Psoas muscle (tissue), 7 donors: ENCODE measurements at regions not wholly inside any gene's neighbourhood (a gene's known extent, or its start where the extent isn't known, plus 50 kb on each side); places are given as distances from the start of the nearest gene placed in this dataset.

Experiments
- ATAC-seq, 4 donors: fragments of 200-7000 bp; cut with Tn5 transposase; one replicate each; pipeline ENCODE4 v1.9.1; 2020; ENCODE audit warnings: moderate library complexity in 3 of 4, mild to moderate bottlenecking in 2 of 4
- DNase-seq, 2 donors: peaks; one replicate each; pipeline ENCODE4 v3.0.0-alpha.2; 2020
- H3K27ac ChIP-seq: fragments of 200-600 bp; one replicate; pipeline ENCODE4 v1.8.0; 2022
- H3K27me3 ChIP-seq, 3 donors: fragments of 200-600 bp in 1 of 3; one replicate each; pipeline versions ENCODE4 v1.6.1 to v1.8.0; 2013 to 2022; ENCODE audit warnings: low read length in 2 of 3, mild to moderate bottlenecking in 2 of 3, moderate library complexity in 1 of 3; ENCODE audit not compliant: insufficient read depth in 3 of 3
- H3K36me3 ChIP-seq, 2 donors: fragments of 200-600 bp in 1 of 2; one replicate each; pipeline versions ENCODE4 v1.6.1 to v1.8.0; 2013 to 2022; ENCODE audit warnings: low read depth in 1 of 2, mild to moderate bottlenecking in 1 of 2, moderate library complexity in 1 of 2; ENCODE audit not compliant: insufficient read depth in 1 of 2
- H3K4me1 ChIP-seq: fragments of 200-600 bp; one replicate; pipeline ENCODE4 v1.8.0; 2022
- H3K4me3 ChIP-seq: fragments of 200-600 bp; one replicate; pipeline ENCODE4 v1.8.0; 2022; ENCODE audit warnings: mild to moderate bottlenecking
- H3K9me3 ChIP-seq: fragments of 200-600 bp; one replicate; pipeline ENCODE4 v1.8.0; 2022
- WGBS, 3 donors: extraction: QIAGEN DNeasy Blood & Tissue Kit; methylation state at CpG; one replicate each; pipeline versions ENCODE4 v1.1.6 to v1.1.7; 2013; 5-methylcytosine and 5-hydroxymethylcytosine counted together
- intact Hi-C, 2 donors: fragments of 100-400 bp; cut with DNase I; formaldehyde crosslinking; loops; one replicate each; pipeline versions ENCODE4 v1.11.0 to v1.14.2; 2022
- TF ChIP-seq, protein P1 (sequence below): fragments of 200-600 bp; IDR thresholded peaks from one replicate; pipeline ENCODE4 v1.8.0; 2022; ENCODE audit warnings: antibody characterized with exemption
- donor health status: healthy with polysubstance abuse.
- donor health status: DM: no; HTN: no; CAD: no; lungs with moderate emphysema.
- donor health status: Bipolar disorder and iron deficiency.
- donor health status: healthy.
- donor health status: DM: yes; HTN: yes; CAD: no.
- donor health status: DM: no; HTN: no; CAD: no.
- donor health status: DM: yes; HTN: yes; CAD: no.

- no peaks in the 10 kb centered on the region for H3K4me1 ChIP-seq
- H3K36me3 ChIP-seq = no peaks in the 10 kb centered on the region
- DNase-seq (no peak), ATAC-seq (no peak)
- H3K27ac ChIP-seq = no peak overlapping the region
- no peak overlapping the region for H3K4me3 ChIP-seq
- intact Hi-C loops = no loop called here
- TF ChIP-seq, protein P1, sequence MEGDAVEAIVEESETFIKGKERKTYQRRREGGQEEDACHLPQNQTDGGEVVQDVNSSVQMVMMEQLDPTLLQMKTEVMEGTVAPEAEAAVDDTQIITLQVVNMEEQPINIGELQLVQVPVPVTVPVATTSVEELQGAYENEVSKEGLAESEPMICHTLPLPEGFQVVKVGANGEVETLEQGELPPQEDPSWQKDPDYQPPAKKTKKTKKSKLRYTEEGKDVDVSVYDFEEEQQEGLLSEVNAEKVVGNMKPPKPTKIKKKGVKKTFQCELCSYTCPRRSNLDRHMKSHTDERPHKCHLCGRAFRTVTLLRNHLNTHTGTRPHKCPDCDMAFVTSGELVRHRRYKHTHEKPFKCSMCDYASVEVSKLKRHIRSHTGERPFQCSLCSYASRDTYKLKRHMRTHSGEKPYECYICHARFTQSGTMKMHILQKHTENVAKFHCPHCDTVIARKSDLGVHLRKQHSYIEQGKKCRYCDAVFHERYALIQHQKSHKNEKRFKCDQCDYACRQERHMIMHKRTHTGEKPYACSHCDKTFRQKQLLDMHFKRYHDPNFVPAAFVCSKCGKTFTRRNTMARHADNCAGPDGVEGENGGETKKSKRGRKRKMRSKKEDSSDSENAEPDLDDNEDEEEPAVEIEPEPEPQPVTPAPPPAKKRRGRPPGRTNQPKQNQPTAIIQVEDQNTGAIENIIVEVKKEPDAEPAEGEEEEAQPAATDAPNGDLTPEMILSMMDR = no peak
- WGBS, 3 donors = 41 to 48% (median 43%) methylated on average over 4 of the region's 4 CpGs
- H3K9me3 ChIP-seq = no peaks in the 10 kb centered on the region
- no peaks in the 10 kb centered on the region for H3K27me3 ChIP-seq
Measured at GRCh38 chr14:83470466-83470865, 1936.8 kb upstream of the SEL1L start.

DNA sequence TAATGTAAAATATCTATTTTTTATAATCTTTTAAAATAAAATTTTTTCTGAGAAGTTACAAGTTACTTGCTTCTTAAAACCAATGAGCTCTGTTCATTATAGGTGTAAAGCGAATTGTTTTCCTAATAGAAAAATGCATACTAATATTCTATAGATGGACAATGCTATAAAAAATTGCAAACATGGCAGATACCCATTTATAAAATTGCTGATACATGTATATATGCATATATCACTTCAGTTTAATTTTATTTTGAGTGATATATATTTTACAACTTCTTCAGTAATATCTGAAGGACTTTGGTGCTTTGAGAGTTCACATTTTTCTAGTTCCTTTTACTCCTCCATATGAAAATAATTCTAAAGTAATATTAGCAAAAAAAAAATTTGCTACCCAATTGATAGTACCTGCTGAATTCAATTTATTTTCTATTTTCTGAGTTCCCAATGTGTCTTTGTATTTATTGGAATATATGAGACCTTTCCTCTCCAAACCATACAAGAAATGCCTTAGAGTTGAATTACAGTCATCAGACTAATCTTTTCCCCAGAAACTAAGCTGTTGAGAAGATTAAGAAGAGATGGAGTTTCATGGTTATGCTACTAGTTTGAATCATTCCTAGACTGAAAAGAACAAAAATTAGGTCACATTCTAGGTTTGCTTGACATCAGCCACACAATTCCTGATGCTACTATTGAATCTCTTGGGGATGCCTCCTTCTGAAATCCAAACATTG is 1937.5 kb upstream of the SEL1L start:
- Histone ChIP-seq H3K4me1 (no peaks in the 10 kb centered on the region), H3K27ac (no peak overlapping the region), H3K4me3 (no peak overlapping the region), H3K27me3 (no peaks in the 10 kb centered on the region), H3K9me3 (no peaks in the 10 kb centered on the region), H3K36me3 (no peaks in the 10 kb centered on the region)
- intact Hi-C loops = no loop called here
- WGBS, 3 donors = 88 to 98% (median 96%) methylated on average over 1 of the region's 1 CpG
- DNase-seq (no peak), ATAC-seq (no peak)
- TF ChIP-seq, protein P1 = no peak

GRCh38 chr14:83473416-83474235 is 1940.0 kb upstream of the SEL1L start:
- TF ChIP-seq, protein P1 = no peak
- ATAC-seq = no peak
- Histone ChIP-seq H3K9me3 (no peaks in the 10 kb centered on the region), H3K36me3 (no peaks in the 10 kb centered on the region), H3K27me3 (no peaks in the 10 kb centered on the region), H3K4me1 (no peaks in the 10 kb centered on the region), H3K4me3 (no peak overlapping the region), H3K27ac (no peak overlapping the region)
- intact Hi-C loops = no loop called here
- DNase-seq = no peak
- 70 to 79% (median 76%) methylated on average over 3 of the region's 3 CpGs for WGBS, 3 donors

GRCh38 chr14:83478741-83479140 is 1945.1 kb upstream of the SEL1L start:
- intact Hi-C loops = no loop called here
- Histone ChIP-seq H3K36me3 (no peaks in the 10 kb centered on the region), H3K9me3 (no peaks in the 10 kb centered on the region), H3K4me1 (no peaks in the 10 kb centered on the region), H3K27me3 (no peaks in the 10 kb centered on the region), H3K27ac (no peak overlapping the region), H3K4me3 (no peak overlapping the region)
- DNase-seq = no peak
- TF ChIP-seq, protein P1 = no peak
- 74 to 78% (median 77%) methylated on average over 6 of the region's 6 CpGs for WGBS, 3 donors
- ATAC-seq = no peak
